ENCODE measurements at regions not wholly inside any gene's neighbourhood (a gene's known extent, or its start where the extent isn't known, plus 50 kb on each side); places are given as distances from the start of the nearest gene placed in this dataset.

DNA sequence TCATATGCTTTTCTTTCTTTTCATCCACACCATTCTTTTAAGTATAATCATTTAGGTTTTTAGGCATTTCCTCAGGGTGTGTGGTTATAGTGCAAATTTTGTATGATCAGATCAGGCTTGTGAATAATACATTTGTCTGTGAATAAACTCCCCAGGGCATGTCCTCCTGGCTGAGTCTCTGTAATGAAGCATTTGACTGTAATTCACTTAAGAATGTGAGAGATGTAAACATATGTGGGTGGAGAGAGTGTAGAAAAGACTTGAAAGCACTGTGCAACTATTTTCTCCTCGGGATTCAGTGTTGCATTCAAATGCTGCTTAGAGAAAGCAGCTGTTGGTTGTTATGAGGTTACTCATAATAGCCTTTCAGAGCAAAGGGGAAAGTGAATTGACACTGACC is 996.5 kb downstream of the TUSC7 start (continued):
- TF ChIP-seq, protein P1, sequence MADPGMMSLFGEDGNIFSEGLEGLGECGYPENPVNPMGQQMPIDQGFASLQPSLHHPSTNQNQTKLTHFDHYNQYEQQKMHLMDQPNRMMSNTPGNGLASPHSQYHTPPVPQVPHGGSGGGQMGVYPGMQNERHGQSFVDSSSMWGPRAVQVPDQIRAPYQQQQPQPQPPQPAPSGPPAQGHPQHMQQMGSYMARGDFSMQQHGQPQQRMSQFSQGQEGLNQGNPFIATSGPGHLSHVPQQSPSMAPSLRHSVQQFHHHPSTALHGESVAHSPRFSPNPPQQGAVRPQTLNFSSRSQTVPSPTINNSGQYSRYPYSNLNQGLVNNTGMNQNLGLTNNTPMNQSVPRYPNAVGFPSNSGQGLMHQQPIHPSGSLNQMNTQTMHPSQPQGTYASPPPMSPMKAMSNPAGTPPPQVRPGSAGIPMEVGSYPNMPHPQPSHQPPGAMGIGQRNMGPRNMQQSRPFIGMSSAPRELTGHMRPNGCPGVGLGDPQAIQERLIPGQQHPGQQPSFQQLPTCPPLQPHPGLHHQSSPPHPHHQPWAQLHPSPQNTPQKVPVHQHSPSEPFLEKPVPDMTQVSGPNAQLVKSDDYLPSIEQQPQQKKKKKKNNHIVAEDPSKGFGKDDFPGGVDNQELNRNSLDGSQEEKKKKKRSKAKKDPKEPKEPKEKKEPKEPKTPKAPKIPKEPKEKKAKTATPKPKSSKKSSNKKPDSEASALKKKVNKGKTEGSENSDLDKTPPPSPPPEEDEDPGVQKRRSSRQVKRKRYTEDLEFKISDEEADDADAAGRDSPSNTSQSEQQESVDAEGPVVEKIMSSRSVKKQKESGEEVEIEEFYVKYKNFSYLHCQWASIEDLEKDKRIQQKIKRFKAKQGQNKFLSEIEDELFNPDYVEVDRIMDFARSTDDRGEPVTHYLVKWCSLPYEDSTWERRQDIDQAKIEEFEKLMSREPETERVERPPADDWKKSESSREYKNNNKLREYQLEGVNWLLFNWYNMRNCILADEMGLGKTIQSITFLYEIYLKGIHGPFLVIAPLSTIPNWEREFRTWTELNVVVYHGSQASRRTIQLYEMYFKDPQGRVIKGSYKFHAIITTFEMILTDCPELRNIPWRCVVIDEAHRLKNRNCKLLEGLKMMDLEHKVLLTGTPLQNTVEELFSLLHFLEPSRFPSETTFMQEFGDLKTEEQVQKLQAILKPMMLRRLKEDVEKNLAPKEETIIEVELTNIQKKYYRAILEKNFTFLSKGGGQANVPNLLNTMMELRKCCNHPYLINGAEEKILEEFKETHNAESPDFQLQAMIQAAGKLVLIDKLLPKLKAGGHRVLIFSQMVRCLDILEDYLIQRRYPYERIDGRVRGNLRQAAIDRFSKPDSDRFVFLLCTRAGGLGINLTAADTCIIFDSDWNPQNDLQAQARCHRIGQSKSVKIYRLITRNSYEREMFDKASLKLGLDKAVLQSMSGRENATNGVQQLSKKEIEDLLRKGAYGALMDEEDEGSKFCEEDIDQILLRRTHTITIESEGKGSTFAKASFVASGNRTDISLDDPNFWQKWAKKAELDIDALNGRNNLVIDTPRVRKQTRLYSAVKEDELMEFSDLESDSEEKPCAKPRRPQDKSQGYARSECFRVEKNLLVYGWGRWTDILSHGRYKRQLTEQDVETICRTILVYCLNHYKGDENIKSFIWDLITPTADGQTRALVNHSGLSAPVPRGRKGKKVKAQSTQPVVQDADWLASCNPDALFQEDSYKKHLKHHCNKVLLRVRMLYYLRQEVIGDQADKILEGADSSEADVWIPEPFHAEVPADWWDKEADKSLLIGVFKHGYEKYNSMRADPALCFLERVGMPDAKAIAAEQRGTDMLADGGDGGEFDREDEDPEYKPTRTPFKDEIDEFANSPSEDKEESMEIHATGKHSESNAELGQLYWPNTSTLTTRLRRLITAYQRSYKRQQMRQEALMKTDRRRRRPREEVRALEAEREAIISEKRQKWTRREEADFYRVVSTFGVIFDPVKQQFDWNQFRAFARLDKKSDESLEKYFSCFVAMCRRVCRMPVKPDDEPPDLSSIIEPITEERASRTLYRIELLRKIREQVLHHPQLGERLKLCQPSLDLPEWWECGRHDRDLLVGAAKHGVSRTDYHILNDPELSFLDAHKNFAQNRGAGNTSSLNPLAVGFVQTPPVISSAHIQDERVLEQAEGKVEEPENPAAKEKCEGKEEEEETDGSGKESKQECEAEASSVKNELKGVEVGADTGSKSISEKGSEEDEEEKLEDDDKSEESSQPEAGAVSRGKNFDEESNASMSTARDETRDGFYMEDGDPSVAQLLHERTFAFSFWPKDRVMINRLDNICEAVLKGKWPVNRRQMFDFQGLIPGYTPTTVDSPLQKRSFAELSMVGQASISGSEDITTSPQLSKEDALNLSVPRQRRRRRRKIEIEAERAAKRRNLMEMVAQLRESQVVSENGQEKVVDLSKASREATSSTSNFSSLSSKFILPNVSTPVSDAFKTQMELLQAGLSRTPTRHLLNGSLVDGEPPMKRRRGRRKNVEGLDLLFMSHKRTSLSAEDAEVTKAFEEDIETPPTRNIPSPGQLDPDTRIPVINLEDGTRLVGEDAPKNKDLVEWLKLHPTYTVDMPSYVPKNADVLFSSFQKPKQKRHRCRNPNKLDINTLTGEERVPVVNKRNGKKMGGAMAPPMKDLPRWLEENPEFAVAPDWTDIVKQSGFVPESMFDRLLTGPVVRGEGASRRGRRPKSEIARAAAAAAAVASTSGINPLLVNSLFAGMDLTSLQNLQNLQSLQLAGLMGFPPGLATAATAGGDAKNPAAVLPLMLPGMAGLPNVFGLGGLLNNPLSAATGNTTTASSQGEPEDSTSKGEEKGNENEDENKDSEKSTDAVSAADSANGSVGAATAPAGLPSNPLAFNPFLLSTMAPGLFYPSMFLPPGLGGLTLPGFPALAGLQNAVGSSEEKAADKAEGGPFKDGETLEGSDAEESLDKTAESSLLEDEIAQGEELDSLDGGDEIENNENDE (IDR thresholded peaks at IDR 0.05; ENCODE audit: insufficient replicate concordance, low read length), result no peak
- TF ChIP-seq RAD21 (IDR thresholded peaks at IDR 0.05 in 1 of 2, conservative IDR thresholded peaks at IDR 0.05 in 1 of 2; ENCODE audit: low read depth in 2 of 2, low read length in 2 of 2), result no peak
- TF ChIP-seq, protein P2, sequence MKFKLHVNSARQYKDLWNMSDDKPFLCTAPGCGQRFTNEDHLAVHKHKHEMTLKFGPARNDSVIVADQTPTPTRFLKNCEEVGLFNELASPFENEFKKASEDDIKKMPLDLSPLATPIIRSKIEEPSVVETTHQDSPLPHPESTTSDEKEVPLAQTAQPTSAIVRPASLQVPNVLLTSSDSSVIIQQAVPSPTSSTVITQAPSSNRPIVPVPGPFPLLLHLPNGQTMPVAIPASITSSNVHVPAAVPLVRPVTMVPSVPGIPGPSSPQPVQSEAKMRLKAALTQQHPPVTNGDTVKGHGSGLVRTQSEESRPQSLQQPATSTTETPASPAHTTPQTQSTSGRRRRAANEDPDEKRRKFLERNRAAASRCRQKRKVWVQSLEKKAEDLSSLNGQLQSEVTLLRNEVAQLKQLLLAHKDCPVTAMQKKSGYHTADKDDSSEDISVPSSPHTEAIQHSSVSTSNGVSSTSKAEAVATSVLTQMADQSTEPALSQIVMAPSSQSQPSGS (IDR thresholded peaks at IDR 0.05; ENCODE audit: low read length), result no peak
- TF ChIP-seq, protein P3, sequence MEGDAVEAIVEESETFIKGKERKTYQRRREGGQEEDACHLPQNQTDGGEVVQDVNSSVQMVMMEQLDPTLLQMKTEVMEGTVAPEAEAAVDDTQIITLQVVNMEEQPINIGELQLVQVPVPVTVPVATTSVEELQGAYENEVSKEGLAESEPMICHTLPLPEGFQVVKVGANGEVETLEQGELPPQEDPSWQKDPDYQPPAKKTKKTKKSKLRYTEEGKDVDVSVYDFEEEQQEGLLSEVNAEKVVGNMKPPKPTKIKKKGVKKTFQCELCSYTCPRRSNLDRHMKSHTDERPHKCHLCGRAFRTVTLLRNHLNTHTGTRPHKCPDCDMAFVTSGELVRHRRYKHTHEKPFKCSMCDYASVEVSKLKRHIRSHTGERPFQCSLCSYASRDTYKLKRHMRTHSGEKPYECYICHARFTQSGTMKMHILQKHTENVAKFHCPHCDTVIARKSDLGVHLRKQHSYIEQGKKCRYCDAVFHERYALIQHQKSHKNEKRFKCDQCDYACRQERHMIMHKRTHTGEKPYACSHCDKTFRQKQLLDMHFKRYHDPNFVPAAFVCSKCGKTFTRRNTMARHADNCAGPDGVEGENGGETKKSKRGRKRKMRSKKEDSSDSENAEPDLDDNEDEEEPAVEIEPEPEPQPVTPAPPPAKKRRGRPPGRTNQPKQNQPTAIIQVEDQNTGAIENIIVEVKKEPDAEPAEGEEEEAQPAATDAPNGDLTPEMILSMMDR (IDR thresholded peaks at IDR 0.05; ENCODE audit: control extremely low read depth in 1 of 3, insufficient read depth in 1 of 3, low read depth in 1 of 3, low read length in 3 of 3), result no peak
- TF ChIP-seq TEAD4 (IDR thresholded peaks at IDR 0.05; ENCODE audit: low read depth, low read length), result no peak
- TF ChIP-seq BRCA1 (IDR thresholded peaks at IDR 0.05; ENCODE audit: low read depth, low read length), result no peak
- TF ChIP-seq RXRA (IDR thresholded peaks at IDR 0.05; ENCODE audit: insufficient read depth, low read depth, low read length), result no peak
